Gastroesophageal sphincter (tissue), 3 donors: ENCODE measurements at regions not wholly inside any gene's neighbourhood (a gene's known extent, or its start where the extent isn't known, plus 50 kb on each side); places are given as distances from the start of the nearest gene placed in this dataset.

Source experiments
- EP300 ChIP-seq: sonication (generic); formaldehyde crosslinking; IDR thresholded peaks from one replicate; pipeline ENCODE4 v1.6.1; 2017; ENCODE audit warnings: antibody characterized with exemption, mild to moderate bottlenecking
- POLR2A ChIP-seq, 2 donors: fragments of 450-650 bp; IDR thresholded peaks; one replicate each; pipeline ENCODE4 v1.6.1; 2017; ENCODE audit warnings: antibody characterized with exemption in 2 of 2, mild to moderate bottlenecking in 2 of 2, moderate library complexity in 1 of 2
- POLR2AphosphoS5 ChIP-seq: sonication (generic); formaldehyde crosslinking; IDR thresholded peaks from one replicate; pipeline ENCODE4 v1.6.1; 2017; ENCODE audit warnings: antibody characterized with exemption
- TF ChIP-seq, protein P1 (sequence below), 4 experiments: fragments of 200-600 bp in 2 of 4; fragments of 450-650 bp in 2 of 4; sonication (generic) in 1 of 4; IDR thresholded peaks; one replicate each; pipeline ENCODE4 v1.5.1; 2017 to 2019; ENCODE audit warnings: antibody characterized with exemption in 4 of 4, mild to moderate bottlenecking in 2 of 4, moderate library complexity in 2 of 4

- TF ChIP-seq, protein P1, sequence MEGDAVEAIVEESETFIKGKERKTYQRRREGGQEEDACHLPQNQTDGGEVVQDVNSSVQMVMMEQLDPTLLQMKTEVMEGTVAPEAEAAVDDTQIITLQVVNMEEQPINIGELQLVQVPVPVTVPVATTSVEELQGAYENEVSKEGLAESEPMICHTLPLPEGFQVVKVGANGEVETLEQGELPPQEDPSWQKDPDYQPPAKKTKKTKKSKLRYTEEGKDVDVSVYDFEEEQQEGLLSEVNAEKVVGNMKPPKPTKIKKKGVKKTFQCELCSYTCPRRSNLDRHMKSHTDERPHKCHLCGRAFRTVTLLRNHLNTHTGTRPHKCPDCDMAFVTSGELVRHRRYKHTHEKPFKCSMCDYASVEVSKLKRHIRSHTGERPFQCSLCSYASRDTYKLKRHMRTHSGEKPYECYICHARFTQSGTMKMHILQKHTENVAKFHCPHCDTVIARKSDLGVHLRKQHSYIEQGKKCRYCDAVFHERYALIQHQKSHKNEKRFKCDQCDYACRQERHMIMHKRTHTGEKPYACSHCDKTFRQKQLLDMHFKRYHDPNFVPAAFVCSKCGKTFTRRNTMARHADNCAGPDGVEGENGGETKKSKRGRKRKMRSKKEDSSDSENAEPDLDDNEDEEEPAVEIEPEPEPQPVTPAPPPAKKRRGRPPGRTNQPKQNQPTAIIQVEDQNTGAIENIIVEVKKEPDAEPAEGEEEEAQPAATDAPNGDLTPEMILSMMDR (IDR thresholded peaks at IDR 0.05), result no peak
- no peak for TF ChIP-seq EP300
- no peak for TF ChIP-seq POLR2A (IDR thresholded peaks at IDR 0.05)
- no peak for TF ChIP-seq POLR2AphosphoS5
Observed at GRCh38 chr2:8398040-8398668, 283.7 kb upstream of the ID2 start.
